H1 (cell line): ENCODE measurements at regions not wholly inside any gene's neighbourhood (a gene's known extent, or its start where the extent isn't known, plus 50 kb on each side); places are given as distances from the start of the nearest gene placed in this dataset.

Source experiments
- CTCF ChIA-PET: fragments of 300-600 bp; sonication (Branson Sonifier 250); formaldehyde crosslinking; loops from one replicate; lab custom pipeline; 2021; ENCODE audit not compliant: partially characterized antibody; lab: Charles Lee
- POLR2A ChIA-PET: fragments of 300-600 bp; sonication (Branson Sonifier 250); formaldehyde crosslinking; loops from one replicate; lab custom pipeline; 2021; ENCODE audit warnings: inconsistent platforms; ENCODE audit not compliant: partially characterized antibody; lab: Charles Lee
- DNase-seq, 2 experiments: peaks; one replicate each; pipeline versions ENCODE4 v3.0.0 to v3.0.0-alpha.2; 2010 to 2022; ENCODE audit warnings: low spot score in 2 of 2, low read depth in 1 of 2, mixed read lengths in 1 of 2
- FAIRE-seq: peaks from 2 replicates; lab custom pipeline; 2011; peaks lifted over from hg19 to GRCh38; lab: Jason Lieb, UNC
- H2AFZ ChIP-seq: 2 replicates; pipeline ENCODE4 v1.8.1; 2012; ENCODE audit warnings: low read length, inconsistent platforms
- H2AK5ac ChIP-seq: 2 replicates; pipeline ENCODE4 v1.6.1; 2013; ENCODE audit warnings: low read depth, low read length
- H2BK120ac ChIP-seq: replicated peaks from 2 replicates; pipeline ENCODE3; 2013; ENCODE audit warnings: low read depth, low read length, inconsistent platforms
- H2BK12ac ChIP-seq: 2 replicates; pipeline ENCODE4 v1.6.1; 2013; ENCODE audit warnings: low read depth, low read length
- H2BK15ac ChIP-seq: 2 replicates; pipeline ENCODE4 v1.6.1; 2013; ENCODE audit warnings: low read length
- H2BK20ac ChIP-seq: 2 replicates; pipeline ENCODE4 v1.6.1; 2013; ENCODE audit warnings: low read length
- H2BK5ac ChIP-seq: 2 replicates; pipeline ENCODE4 v1.6.1; 2013; ENCODE audit warnings: low read depth, low read length
- H3K14ac ChIP-seq: 2 replicates; pipeline ENCODE4 v1.6.1; 2013; ENCODE audit warnings: inconsistent platforms; ENCODE audit not compliant: insufficient read length
- H3K18ac ChIP-seq: 2 replicates; pipeline ENCODE4 v1.6.1; 2013; ENCODE audit warnings: low read length; ENCODE audit errors: extremely low read depth
- H3K23ac ChIP-seq: 2 replicates; pipeline ENCODE4 v1.6.1; 2013; ENCODE audit warnings: inconsistent platforms; ENCODE audit not compliant: insufficient read length
- H3K23me2 ChIP-seq: 2 replicates; pipeline ENCODE4 v1.6.1; 2013; ENCODE audit warnings: low read depth, low read length
- H3K27ac ChIP-seq: 2 replicates; pipeline ENCODE4 v1.6.1; 2011; ENCODE audit warnings: low read depth, low read length, inconsistent platforms
- H3K27me3 ChIP-seq, 4 experiments: replicated peaks in 1 of 4; 1 replicate in 1 of 4; 2 replicates in 3 of 4; pipeline versions ENCODE4 v1.6.1 to v1.8.1; 2011 to 2013; ENCODE audit warnings: low read length in 3 of 4, mild to moderate bottlenecking in 3 of 4, inconsistent platforms in 2 of 4, mixed read lengths in 2 of 4, moderate library complexity in 1 of 4; ENCODE audit not compliant: control insufficient read depth in 3 of 4, insufficient read depth in 3 of 4; ENCODE audit errors: extremely low read depth in 1 of 4
- H3K36me3 ChIP-seq, 4 experiments: 2 replicates each; pipeline versions ENCODE4 v1.6.1 to v1.8.1; 2011 to 2013; ENCODE audit warnings: mild to moderate bottlenecking in 4 of 4, low read length in 3 of 4, moderate library complexity in 2 of 4, control low read depth in 1 of 4, inconsistent platforms in 1 of 4; ENCODE audit not compliant: insufficient read depth in 4 of 4, control insufficient read depth in 2 of 4
- H3K4ac ChIP-seq: replicated peaks from 2 replicates; pipeline ENCODE3; 2013; ENCODE audit warnings: low read length, low read depth, mixed read lengths, inconsistent platforms; ENCODE audit not compliant: insufficient read length
- H3K4me1 ChIP-seq, 4 experiments: replicated peaks in 1 of 4; 1 replicate in 1 of 4; 2 replicates in 3 of 4; pipeline versions ENCODE4 v1.6.1 to v1.8.1; 2011 to 2013; ENCODE audit warnings: low read length in 3 of 4, inconsistent platforms in 2 of 4, mixed read lengths in 1 of 4; ENCODE audit not compliant: insufficient read depth in 4 of 4, control insufficient read depth in 3 of 4
- H3K4me2 ChIP-seq, 2 experiments: 2 replicates each; pipeline versions ENCODE4 v1.6.1 to v1.8.1; 2011 to 2013; ENCODE audit warnings: low read depth in 2 of 2, low read length in 2 of 2, control low read depth in 1 of 2, inconsistent platforms in 1 of 2, mild to moderate bottlenecking in 1 of 2; ENCODE audit not compliant: insufficient read depth in 1 of 2
- H3K4me3 ChIP-seq, 4 experiments: fragments of 200-600, 300-600 bp in 1 of 4; sonication (generic), shearing (Covaris generic), sonication (Bioruptor Twin) in 1 of 4; 2 replicates each; pipeline versions ENCODE4 v1.5.1 to v1.8.1; 2011 to 2016; ENCODE audit warnings: low read length in 4 of 4, low read depth in 3 of 4, control low read depth in 2 of 4, inconsistent platforms in 2 of 4, mild to moderate bottlenecking in 2 of 4, mixed read lengths in 1 of 4, moderate library complexity in 1 of 4; ENCODE audit not compliant: insufficient read depth in 2 of 4; ENCODE audit errors: extremely low read depth in 1 of 4
- H3K56ac ChIP-seq: replicated peaks from 2 replicates; pipeline ENCODE3; 2013; ENCODE audit warnings: low read depth, mild to moderate bottlenecking, mixed read lengths, low read length, inconsistent platforms; ENCODE audit not compliant: insufficient read length
- H3K79me1 ChIP-seq: 2 replicates; pipeline ENCODE4 v1.6.1; 2013; ENCODE audit warnings: low read depth, low read length, control low read depth
- H3K79me2 ChIP-seq, 2 experiments: 2 replicates each; pipeline versions ENCODE4 v1.6.1 to v1.8.1; 2012 to 2013; ENCODE audit warnings: low read length in 2 of 2, mild to moderate bottlenecking in 2 of 2, inconsistent platforms in 1 of 2; ENCODE audit not compliant: insufficient read depth in 2 of 2, control insufficient read depth in 1 of 2
- H3K9ac ChIP-seq, 4 experiments: replicated peaks in 1 of 4; 1 replicate in 1 of 4; 2 replicates in 3 of 4; pipeline versions ENCODE4 v1.6.1 to v1.8.1; 2011 to 2013; ENCODE audit warnings: low read depth in 3 of 4, low read length in 3 of 4, control low read depth in 2 of 4, mild to moderate bottlenecking in 2 of 4, moderate library complexity in 2 of 4, inconsistent platforms in 1 of 4; ENCODE audit errors: extremely low read depth in 1 of 4
- H3K9me3 ChIP-seq, 2 experiments: 2 replicates each; pipeline versions ENCODE4 v1.6.1 to v1.8.1; 2012 to 2013; ENCODE audit warnings: mild to moderate bottlenecking in 2 of 2, moderate library complexity in 2 of 2, control low read depth in 1 of 2, inconsistent platforms in 1 of 2, low read depth in 1 of 2, low read length in 1 of 2, mixed read lengths in 1 of 2; ENCODE audit not compliant: insufficient read depth in 2 of 2
- H4K20me1 ChIP-seq, 2 experiments: replicated peaks in 1 of 2; 2 replicates each; pipeline versions ENCODE3 to v1.8.1; 2011 to 2013; ENCODE audit warnings: inconsistent platforms in 2 of 2, low read length in 2 of 2, mild to moderate bottlenecking in 1 of 2; ENCODE audit not compliant: insufficient read depth in 2 of 2, control insufficient read depth in 1 of 2
- H4K5ac ChIP-seq: 2 replicates; pipeline ENCODE4 v1.6.1; 2013; ENCODE audit warnings: low read length, low read depth, mixed read lengths, inconsistent platforms; ENCODE audit not compliant: insufficient read length
- H4K8ac ChIP-seq: 2 replicates; pipeline ENCODE4 v1.8.0; 2013; ENCODE audit warnings: mild to moderate bottlenecking, moderate library complexity, low read length, inconsistent platforms; ENCODE audit not compliant: insufficient read depth; ENCODE audit errors: extremely low read depth
- H4K91ac ChIP-seq: replicated peaks from 2 replicates; pipeline ENCODE3; 2013; ENCODE audit warnings: low read length, mixed read lengths, inconsistent platforms; ENCODE audit not compliant: insufficient read length
- CEBPB ChIP-seq: IDR thresholded peaks from 2 replicates; pipeline ENCODE4 v1.6.1; 2012; ENCODE audit warnings: low read depth, low read length
- JUND ChIP-seq: IDR thresholded peaks from 2 replicates; pipeline ENCODE4 v1.6.1; 2011; ENCODE audit warnings: mild to moderate bottlenecking, improper control_type of control experiment, low read length
- KDM1A ChIP-seq: fragments of 200-600, 300-600 bp; sonication (generic); IDR thresholded peaks from 2 replicates; pipeline ENCODE4 v1.7.1; 2016; ENCODE audit warnings: mild to moderate bottlenecking, low read length, borderline replicate concordance
- KDM4A ChIP-seq: IDR thresholded peaks from one replicate; pipeline ENCODE4 v1.7.1; 2012; ENCODE audit warnings: low read depth, mild to moderate bottlenecking, moderate library complexity, low read length, inconsistent platforms; ENCODE audit not compliant: severe bottlenecking
- RBBP5 ChIP-seq: IDR thresholded peaks from 2 replicates; pipeline ENCODE4 v1.7.1; 2012; ENCODE audit warnings: low read depth, mild to moderate bottlenecking, inconsistent platforms, low read length, moderate library complexity, borderline replicate concordance
- SIRT6 ChIP-seq: IDR thresholded peaks from one replicate; pipeline ENCODE4 v1.7.1; 2012; ENCODE audit warnings: low read length, inconsistent platforms
- TAF1 ChIP-seq: IDR thresholded peaks from 2 replicates; pipeline ENCODE4 v1.6.1; 2011; ENCODE audit warnings: mild to moderate bottlenecking, low read depth, low read length
- TAF7 ChIP-seq: optimal IDR thresholded peaks from 2 replicates; pipeline ENCODE3; 2011; ENCODE audit warnings: low read depth, mild to moderate bottlenecking, inconsistent platforms, low read length, moderate library complexity, borderline replicate concordance
- TEAD4 ChIP-seq: IDR thresholded peaks from 2 replicates; pipeline ENCODE4 v1.6.1; 2012; ENCODE audit warnings: low read depth, low read length, inconsistent platforms, mixed read lengths
- YY1 ChIP-seq: IDR thresholded peaks from 2 replicates; pipeline ENCODE4 v1.6.1; 2011; ENCODE audit warnings: low read depth, mild to moderate bottlenecking, low read length
- WGBS, 2 experiments: shearing (Covaris generic) in 1 of 2; methylation state at CpG; one replicate each; pipeline versions ENCODE4 v1.1.6 to v1.1.7; 2013 to 2015; ENCODE audit warnings: low lambda C conversion rate in 2 of 2, mixed read lengths in 2 of 2, inconsistent platforms in 1 of 2, low coverage in 1 of 2, missing lambda C conversion rate in 1 of 2; ENCODE audit not compliant: insufficient replicate concordance in 2 of 2, insufficient coverage in 1 of 2, insufficient read length in 1 of 2; ENCODE audit errors: extremely low coverage in 1 of 2, missing lambda C conversion rate in 1 of 2; 5-methylcytosine and 5-hydroxymethylcytosine counted together

GRCh38 chr15:31437686-31438085 is 111.1 kb downstream of the KLF13 start:
- no peak overlapping the region for H4K5ac ChIP-seq
- H3K9me3 ChIP-seq, result no peaks in the 10 kb centered on the region
- peaks cover 0 to 3% of the 10 kb centered on the region in 2 experiments for H4K20me1 ChIP-seq
- H3K79me1 ChIP-seq, result no peaks in the 10 kb centered on the region
- no peak overlapping the region for H3K4me2 ChIP-seq
- no peak overlapping the region for H3K23ac ChIP-seq
- no peak overlapping the region for H3K14ac ChIP-seq
- H3K27ac ChIP-seq, result no peak overlapping the region
- CTCF ChIA-PET, result interaction anchor here (0.6 to 15.1 kb wide), 18 partner anchors 15 to 571 kb away, joined by 3 to 199 read pairs (median 4); no protein-coding TSS in a partner anchor
- no peak overlapping the region for H2BK5ac ChIP-seq
- no peaks in the 10 kb centered on the region for H3K79me2 ChIP-seq
- no peak overlapping the region for H2AK5ac ChIP-seq
- no peak overlapping the region for H3K4me3 ChIP-seq
- H4K8ac ChIP-seq, result no peak overlapping the region
- no peak overlapping the region for H2BK12ac ChIP-seq
- H2BK15ac ChIP-seq, result no peak overlapping the region
- no peaks in the 10 kb centered on the region; a peak in 2 of 7 replicates for H3K4me1 ChIP-seq
- no peak overlapping the region for H3K4ac ChIP-seq
- no peak overlapping the region for H2BK20ac ChIP-seq
- no peak overlapping the region for H2AFZ ChIP-seq
- WGBS, 2 experiments, result 87% methylated on average over 6 of the region's 6 CpGs; no CpG with 5 or more reads in 1 of the 2 experiments
- POLR2A ChIA-PET, result no interaction called here
- no peaks in the 10 kb centered on the region for H3K36me3 ChIP-seq
- H3K23me2 ChIP-seq, result peaks cover 3% of the 10 kb centered on the region; the same call in 1 of the 2 replicates
- no peak overlapping the region for H4K91ac ChIP-seq
- no peak for DNase-seq
- no peak overlapping the region for H2BK120ac ChIP-seq
- peaks cover 0 to 13% (median 10%) of the 10 kb centered on the region in 4 experiments; a peak in 5 of 7 replicates for H3K27me3 ChIP-seq
- TF ChIP-seq TEAD4, result no peak
- TF ChIP-seq YY1, result no peak
- no peak for TF ChIP-seq RBBP5
- TF ChIP-seq KDM1A, result no peak
- no peak for TF ChIP-seq JUND
- no peak for TF ChIP-seq CEBPB
- no peak for TF ChIP-seq KDM4A
- TF ChIP-seq TAF1, result no peak
- TF ChIP-seq SIRT6, result no peak
- no peak for TF ChIP-seq TAF7
- no peak overlapping the region for H3K9ac ChIP-seq
- FAIRE-seq, result no peak
- H3K56ac ChIP-seq, result no peak overlapping the region
- H3K18ac ChIP-seq, result no peak overlapping the region
